Osteoblast (primary cell): ENCODE measurements at regions not wholly inside any gene's neighbourhood (a gene's known extent, or its start where the extent isn't known, plus 50 kb on each side); places are given as distances from the start of the nearest gene placed in this dataset.

Experiments
- DNase-seq: peaks from one replicate; pipeline ENCODE4 v3.0.0; 2011; ENCODE audit warnings: low spot score, mixed read lengths; ENCODE audit not compliant: insufficient read length; ENCODE audit errors: missing footprints
- H2AFZ ChIP-seq: 2 replicates; pipeline ENCODE4 v1.6.0; 2011; ENCODE audit warnings: mild to moderate bottlenecking, low read length
- H3K27ac ChIP-seq: 2 replicates; pipeline ENCODE4 v1.5.1; 2011; ENCODE audit warnings: mild to moderate bottlenecking, low read depth, low read length, moderate library complexity
- H3K27me3 ChIP-seq: 2 replicates; pipeline ENCODE4 v1.6.0; 2012; ENCODE audit warnings: mild to moderate bottlenecking, control low read depth, inconsistent platforms, low read length, moderate library complexity; ENCODE audit not compliant: insufficient read depth
- H3K36me3 ChIP-seq: 2 replicates; pipeline ENCODE4 v1.5.1; 2011; ENCODE audit warnings: mild to moderate bottlenecking, low read length, control low read depth, moderate library complexity; ENCODE audit not compliant: insufficient read depth
- H3K4me1 ChIP-seq: 2 replicates; pipeline ENCODE4 v1.5.1; 2011; ENCODE audit warnings: mild to moderate bottlenecking, low read length, control low read depth, moderate library complexity; ENCODE audit not compliant: insufficient read depth
- H3K4me2 ChIP-seq: 2 replicates; pipeline ENCODE4 v1.6.0; 2011; ENCODE audit warnings: mild to moderate bottlenecking, low read length; ENCODE audit not compliant: insufficient read depth
- H3K4me3 ChIP-seq: fragments of 200-600 bp; sonication (generic); 3 replicates; pipeline ENCODE4 v1.5.1; 2012; ENCODE audit warnings: mild to moderate bottlenecking, low read length, inconsistent platforms; ENCODE audit not compliant: insufficient read depth
- H3K79me2 ChIP-seq: 2 replicates; pipeline ENCODE4 v1.6.0; 2012; ENCODE audit warnings: mild to moderate bottlenecking, low read length, control low read depth, inconsistent platforms; ENCODE audit not compliant: insufficient read depth
- H3K9me3 ChIP-seq: 2 replicates; pipeline ENCODE4 v1.5.1; 2011; ENCODE audit warnings: low read depth, low read length, control low read depth
- H4K20me1 ChIP-seq: 2 replicates; pipeline ENCODE4 v1.6.0; 2012; ENCODE audit warnings: mild to moderate bottlenecking, low read length, control low read depth; ENCODE audit not compliant: insufficient read depth
- TF ChIP-seq, protein P1 (sequence below): IDR thresholded peaks from 2 replicates; pipeline ENCODE4 v1.5.1; 2011; ENCODE audit warnings: mild to moderate bottlenecking, low read depth, low read length, moderate library complexity; ENCODE audit errors: extremely low read depth

DNA sequence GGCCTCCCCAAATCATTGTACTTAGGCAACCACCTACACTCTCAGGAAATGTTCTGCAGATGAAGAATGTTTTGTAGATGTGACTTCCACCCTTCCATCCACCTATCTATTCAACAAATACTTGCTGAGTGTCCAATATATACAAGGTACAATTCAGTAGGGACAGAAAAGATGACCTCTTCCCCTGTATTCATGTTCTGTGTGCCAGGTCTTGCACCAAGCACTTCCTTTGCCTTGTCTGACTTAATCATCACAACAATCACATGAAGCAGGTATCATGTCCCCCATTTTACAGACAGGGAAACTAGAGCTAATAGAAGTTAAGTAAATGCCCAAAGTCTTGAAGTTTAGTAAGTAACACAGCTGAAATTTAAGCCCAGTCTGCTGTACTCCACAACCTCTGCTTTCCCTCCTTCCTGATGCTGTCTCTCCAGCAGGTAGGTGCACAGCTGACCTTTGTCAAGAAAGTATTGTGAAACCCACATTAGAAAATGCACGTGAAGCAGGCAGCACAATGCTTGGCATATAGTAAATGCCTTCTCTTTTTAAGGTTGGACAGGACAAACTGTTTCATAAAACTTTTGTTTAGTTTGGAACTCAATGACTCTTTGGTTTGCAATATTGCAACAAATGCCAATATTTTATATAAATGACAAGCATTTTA is 296.5 kb downstream of the DEPDC1B start:
- Histone ChIP-seq H3K79me2 (no peaks in the 10 kb centered on the region), H3K9me3 (no peaks in the 10 kb centered on the region), H3K36me3 (no peaks in the 10 kb centered on the region), H3K27me3 (no peaks in the 10 kb centered on the region), H2AFZ (no peak overlapping the region), H3K4me1 (no peaks in the 10 kb centered on the region), H4K20me1 (no peaks in the 10 kb centered on the region), H3K4me2 (no peak overlapping the region), H3K4me3 (no peak overlapping the region), H3K27ac (no peak overlapping the region)
- TF ChIP-seq, protein P1, sequence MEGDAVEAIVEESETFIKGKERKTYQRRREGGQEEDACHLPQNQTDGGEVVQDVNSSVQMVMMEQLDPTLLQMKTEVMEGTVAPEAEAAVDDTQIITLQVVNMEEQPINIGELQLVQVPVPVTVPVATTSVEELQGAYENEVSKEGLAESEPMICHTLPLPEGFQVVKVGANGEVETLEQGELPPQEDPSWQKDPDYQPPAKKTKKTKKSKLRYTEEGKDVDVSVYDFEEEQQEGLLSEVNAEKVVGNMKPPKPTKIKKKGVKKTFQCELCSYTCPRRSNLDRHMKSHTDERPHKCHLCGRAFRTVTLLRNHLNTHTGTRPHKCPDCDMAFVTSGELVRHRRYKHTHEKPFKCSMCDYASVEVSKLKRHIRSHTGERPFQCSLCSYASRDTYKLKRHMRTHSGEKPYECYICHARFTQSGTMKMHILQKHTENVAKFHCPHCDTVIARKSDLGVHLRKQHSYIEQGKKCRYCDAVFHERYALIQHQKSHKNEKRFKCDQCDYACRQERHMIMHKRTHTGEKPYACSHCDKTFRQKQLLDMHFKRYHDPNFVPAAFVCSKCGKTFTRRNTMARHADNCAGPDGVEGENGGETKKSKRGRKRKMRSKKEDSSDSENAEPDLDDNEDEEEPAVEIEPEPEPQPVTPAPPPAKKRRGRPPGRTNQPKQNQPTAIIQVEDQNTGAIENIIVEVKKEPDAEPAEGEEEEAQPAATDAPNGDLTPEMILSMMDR, result no peak
- DNase-seq, result no peak

DNA sequence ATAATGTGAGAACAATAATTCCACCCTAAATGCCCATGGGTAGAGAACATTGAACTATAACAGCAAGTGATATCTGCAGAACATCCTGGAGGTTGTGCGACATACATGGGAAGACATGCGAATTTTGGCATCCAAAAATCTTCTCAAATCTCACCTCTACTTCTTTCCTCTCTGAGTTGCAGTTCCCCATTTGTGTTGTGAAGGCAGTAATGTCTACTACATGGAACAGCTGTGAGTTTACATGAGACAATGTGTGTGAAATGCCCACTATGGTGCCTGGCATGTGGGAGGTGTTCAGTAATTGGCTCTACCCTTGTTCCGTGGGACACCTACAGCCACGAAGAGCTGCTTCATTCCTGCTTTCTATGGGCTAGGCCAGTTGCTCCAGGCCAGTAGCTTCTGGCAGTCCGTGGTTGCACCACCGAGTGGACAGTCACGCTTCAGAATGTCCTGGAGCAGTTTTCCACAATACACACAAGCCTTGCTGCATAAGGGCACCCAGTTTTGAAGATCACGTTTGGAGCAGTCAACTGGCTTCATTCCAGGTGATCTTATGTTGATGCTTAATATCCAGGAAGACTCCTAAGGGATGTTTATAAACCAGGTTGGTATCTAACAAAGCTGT is 297.7 kb downstream of the DEPDC1B start:
- H2AFZ ChIP-seq, result no peak overlapping the region
- H3K9me3 ChIP-seq, result no peaks in the 10 kb centered on the region
- no peak overlapping the region for H3K4me3 ChIP-seq
- no peak overlapping the region for H3K27ac ChIP-seq
- H3K4me2 ChIP-seq, result no peak overlapping the region
- H3K27me3 ChIP-seq, result no peaks in the 10 kb centered on the region
- TF ChIP-seq, protein P1, result no peak
- no peaks in the 10 kb centered on the region for H4K20me1 ChIP-seq
- no peaks in the 10 kb centered on the region for H3K79me2 ChIP-seq
- DNase-seq, result no peak
- no peaks in the 10 kb centered on the region for H3K4me1 ChIP-seq
- H3K36me3 ChIP-seq, result no peaks in the 10 kb centered on the region

DNA sequence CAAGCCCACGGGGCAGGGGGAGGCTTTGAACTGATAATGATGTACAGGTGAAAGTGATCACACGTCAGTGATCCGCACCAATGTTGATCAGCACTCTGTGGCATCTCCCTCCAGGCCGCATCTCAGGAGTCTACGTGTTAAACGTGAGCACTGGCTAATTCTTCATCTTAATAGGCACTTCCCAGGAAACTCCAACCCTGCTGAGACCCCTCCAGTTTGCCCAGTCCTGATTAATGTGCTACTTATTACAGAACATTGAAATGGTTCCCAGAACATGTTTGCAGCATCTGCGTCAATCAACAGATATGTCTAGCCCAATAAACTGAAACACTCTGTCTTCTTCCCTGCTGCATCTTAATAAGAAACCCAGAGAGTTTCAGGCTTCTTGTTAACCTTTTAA is 298.4 kb downstream of the DEPDC1B start:
- Histone ChIP-seq H3K27ac (no peak overlapping the region), H3K27me3 (no peaks in the 10 kb centered on the region), H3K4me1 (no peaks in the 10 kb centered on the region), H3K9me3 (no peaks in the 10 kb centered on the region), H4K20me1 (no peaks in the 10 kb centered on the region), H3K79me2 (no peaks in the 10 kb centered on the region), H3K4me3 (no peak overlapping the region), H3K36me3 (no peaks in the 10 kb centered on the region), H2AFZ (no peak overlapping the region), H3K4me2 (no peak overlapping the region)
- no peak for DNase-seq
- TF ChIP-seq, protein P1, result no peak

DNA sequence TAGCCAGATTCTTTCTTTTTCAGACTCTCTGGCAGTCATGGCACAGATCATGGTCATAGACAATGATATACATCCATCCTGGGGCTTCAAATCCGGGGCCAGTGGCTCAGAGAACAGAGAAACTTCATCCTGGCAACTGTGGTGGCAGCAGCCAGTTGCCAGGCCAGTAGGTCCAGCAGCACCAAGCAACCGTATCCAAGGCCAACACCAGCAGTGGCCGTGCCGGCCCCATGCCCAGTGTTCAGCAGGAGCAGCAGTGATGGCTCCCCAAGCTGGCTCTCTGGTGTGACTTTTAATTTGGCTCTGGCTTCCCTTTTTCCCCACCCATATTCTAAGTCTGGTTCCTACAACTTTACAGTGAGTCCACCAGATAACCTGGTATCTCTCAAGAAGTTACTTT is 300.5 kb downstream of the DEPDC1B start:
- Histone ChIP-seq H2AFZ (no peak overlapping the region), H3K9me3 (no peaks in the 10 kb centered on the region), H4K20me1 (no peaks in the 10 kb centered on the region), H3K4me2 (no peak overlapping the region), H3K79me2 (no peaks in the 10 kb centered on the region), H3K27me3 (no peaks in the 10 kb centered on the region), H3K27ac (no peak overlapping the region), H3K4me1 (no peaks in the 10 kb centered on the region), H3K36me3 (no peaks in the 10 kb centered on the region), H3K4me3 (no peak overlapping the region)
- no peak for DNase-seq
- TF ChIP-seq, protein P1, result no peak
